Activated CD4-positive, alpha-beta T cell treated with anti-CD3 and anti-CD28 coated beads for 36 hours (primary cell): ENCODE measurements at regions not wholly inside any gene's neighbourhood (a gene's known extent, or its start where the extent isn't known, plus 50 kb on each side); places are given as distances from the start of the nearest gene placed in this dataset.

Experiments used
- ATAC-seq: fragments of 200-7000 bp; cut with Tn5 transposase; one replicate; pipeline ENCODE4 v1.10.0; 2021; ENCODE audit warnings: mild to moderate bottlenecking, moderate library complexity
- CTCF ChIA-PET: fragments of 350-600 bp; sonication (Branson Sonifier 250); formaldehyde crosslinking; loops from one replicate; lab custom pipeline; 2021; ENCODE audit warnings: antibody characterized with exemption; lab: Charles Lee
- POLR2A ChIA-PET: fragments of 350-600 bp; sonication (Branson Sonifier 250); formaldehyde crosslinking; loops from one replicate; lab custom pipeline; 2021; ENCODE audit warnings: antibody characterized with exemption, inconsistent platforms; lab: Charles Lee
- DNase-seq: peaks from one replicate; pipeline ENCODE4 v3.0.0-alpha.2; 2020
- H3K27ac Mint-ChIP-seq: one replicate; pipeline ENCODE4 v1.8.0; 2021; ENCODE audit warnings: mixed read lengths
- H3K27me3 Mint-ChIP-seq: one replicate; pipeline ENCODE4 v1.8.0; 2021; ENCODE audit warnings: mixed read lengths
- H3K36me3 Mint-ChIP-seq: one replicate; pipeline ENCODE4 v1.8.0; 2021; ENCODE audit warnings: low read depth, mixed read lengths
- H3K4me1 Mint-ChIP-seq: one replicate; pipeline ENCODE4 v1.8.0; 2021; ENCODE audit warnings: mixed read lengths
- H3K4me3 Mint-ChIP-seq: one replicate; pipeline ENCODE4 v1.8.0; 2021; ENCODE audit warnings: mild to moderate bottlenecking, moderate library complexity, mixed read lengths
- H3K9me3 Mint-ChIP-seq: one replicate; pipeline ENCODE4 v1.8.0; 2021; ENCODE audit warnings: low read depth, mixed read lengths
- intact Hi-C, 2 experiments: fragments of 100-400 bp; cut with DNase I in 1 of 2; cut with micrococcal nuclease in 1 of 2; formaldehyde crosslinking; loops; one replicate each; pipeline versions ENCODE4 v1.14.2 to v1.15.1; 2022 to 2024; cut with DNase I, micrococcal nuclease

DNA sequence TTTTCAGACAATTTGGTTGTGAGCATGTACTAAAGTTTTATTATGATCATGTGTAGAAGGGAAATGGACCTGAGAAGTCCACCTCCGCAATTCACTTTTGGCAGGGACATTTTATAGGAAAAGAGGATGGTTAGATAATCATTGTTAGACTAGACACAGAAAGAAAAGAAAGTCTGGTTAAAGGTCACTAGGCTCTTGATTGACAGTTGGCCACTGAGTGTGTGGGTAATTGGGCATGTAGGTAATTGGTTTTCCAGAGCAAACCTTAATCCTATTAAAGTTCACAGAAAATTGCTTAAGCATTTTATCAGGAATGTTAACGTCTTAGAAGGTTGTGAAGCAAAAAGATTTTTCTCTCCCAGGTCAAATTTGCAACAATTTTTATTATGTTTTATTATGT is 158.5 kb upstream of the CLINT1 start:
- H3K4me3 Mint-ChIP-seq, result no peak overlapping the region
- DNase-seq (no peak), ATAC-seq (no peak)
- intact Hi-C loops, result no loop called here
- H3K36me3 Mint-ChIP-seq, result no peaks in the 10 kb centered on the region
- peaks cover 17% of the 10 kb centered on the region for H3K27me3 Mint-ChIP-seq
- ChIA-PET CTCF (no interaction called here), POLR2A (no interaction called here)
- H3K27ac Mint-ChIP-seq, result no peak overlapping the region
- no peaks in the 10 kb centered on the region for H3K4me1 Mint-ChIP-seq
- no peaks in the 10 kb centered on the region for H3K9me3 Mint-ChIP-seq

DNA sequence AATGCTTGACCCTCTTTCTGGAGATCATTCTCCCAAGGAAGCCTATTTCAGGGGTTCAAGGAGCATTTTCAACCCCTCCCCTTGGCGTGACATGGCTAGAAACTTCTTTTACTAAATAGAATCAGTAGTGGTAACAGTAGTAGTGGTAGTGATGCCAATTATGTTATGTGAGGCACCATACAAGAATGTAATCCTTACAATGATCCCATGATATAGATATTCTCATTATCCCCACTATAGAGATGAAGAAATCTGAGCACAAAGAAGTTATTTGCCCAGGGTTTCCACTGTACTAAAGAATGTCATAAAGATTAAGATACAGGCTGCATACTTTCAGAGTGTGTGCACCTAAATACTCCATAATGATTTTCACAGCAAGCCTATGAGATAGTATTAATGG is 155.4 kb upstream of the CLINT1 start:
- intact Hi-C loops, result no loop called here
- ChIA-PET CTCF (interaction anchor here (0.7 kb wide), 1 partner anchor 221 kb away, joined by 4 read pairs; no protein-coding TSS in a partner anchor), POLR2A (no interaction called here)
- no peaks in the 10 kb centered on the region for H3K4me1 Mint-ChIP-seq
- H3K4me3 Mint-ChIP-seq, result no peak overlapping the region
- no peaks in the 10 kb centered on the region for H3K9me3 Mint-ChIP-seq
- ATAC-seq, result no peak
- no peak for DNase-seq
- peaks cover 11% of the 10 kb centered on the region for H3K27me3 Mint-ChIP-seq
- H3K27ac Mint-ChIP-seq, result no peak overlapping the region
- H3K36me3 Mint-ChIP-seq, result no peaks in the 10 kb centered on the region

DNA sequence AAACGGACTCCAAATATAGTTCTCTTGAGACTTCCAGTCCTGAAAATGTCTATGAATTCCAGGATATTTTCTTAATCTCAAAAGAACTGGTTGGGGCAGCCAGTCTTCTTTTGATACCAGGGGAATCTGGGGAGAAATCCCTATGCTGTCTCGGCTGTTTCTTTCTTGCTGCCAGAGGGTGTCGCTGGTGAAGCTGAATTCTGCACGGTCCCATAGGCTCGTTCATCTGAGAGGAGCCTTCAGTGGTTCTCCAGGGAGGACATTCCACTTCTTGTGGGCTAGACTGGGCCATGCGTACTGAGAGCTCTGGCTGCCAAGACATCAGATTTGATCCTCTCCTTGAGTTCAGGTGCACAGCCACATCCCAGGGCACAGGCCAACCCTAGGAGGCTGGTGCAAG is 155.0 kb upstream of the CLINT1 start:
- H3K9me3 Mint-ChIP-seq, result no peaks in the 10 kb centered on the region
- H3K4me1 Mint-ChIP-seq, result no peaks in the 10 kb centered on the region
- H3K4me3 Mint-ChIP-seq, result no peak overlapping the region
- POLR2A ChIA-PET, result no interaction called here
- peaks cover 11% of the 10 kb centered on the region for H3K27me3 Mint-ChIP-seq
- CTCF ChIA-PET, result interaction anchor here (0.7 kb wide), 1 partner anchor 220 kb away, joined by 4 read pairs; no protein-coding TSS in a partner anchor
- no peak for ATAC-seq
- DNase-seq, result peak; percentile 27
- no peaks in the 10 kb centered on the region for H3K36me3 Mint-ChIP-seq
- intact Hi-C loops, result no loop called here
- no peak overlapping the region for H3K27ac Mint-ChIP-seq

DNA sequence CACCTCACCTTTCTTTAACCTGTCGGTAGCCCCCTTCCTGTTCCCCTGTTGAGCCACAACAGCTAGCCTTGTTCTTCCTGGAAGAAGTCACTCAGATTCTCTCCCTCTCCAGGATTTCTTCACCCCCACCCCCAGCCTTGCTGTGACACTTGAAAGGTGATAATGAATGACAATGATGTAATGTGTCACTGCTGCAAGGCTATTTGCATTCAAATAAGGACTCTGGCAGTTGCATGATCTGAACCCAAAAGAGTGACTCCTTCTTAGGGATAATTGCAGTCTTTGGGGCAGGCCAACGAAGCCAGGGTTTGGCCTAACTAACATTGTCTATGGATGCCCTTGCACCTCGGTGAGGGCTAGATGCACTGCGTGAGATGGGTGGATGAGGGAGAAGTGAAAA is 154.4 kb upstream of the CLINT1 start:
- ATAC-seq (no peak), DNase-seq (no peak)
- Mint-ChIP-seq H3K36me3 (no peaks in the 10 kb centered on the region), H3K4me3 (no peak overlapping the region), H3K27me3 (peaks cover 11% of the 10 kb centered on the region), H3K27ac (no peak overlapping the region), H3K9me3 (no peaks in the 10 kb centered on the region), H3K4me1 (no peaks in the 10 kb centered on the region)
- ChIA-PET CTCF (interaction anchor here (1.4 to 1.7 kb wide), 2 partner anchors 10 to 252 kb away, joined by 5 read pairs; no protein-coding TSS in a partner anchor), POLR2A (no interaction called here)
- intact Hi-C loops, result no loop called here

DNA sequence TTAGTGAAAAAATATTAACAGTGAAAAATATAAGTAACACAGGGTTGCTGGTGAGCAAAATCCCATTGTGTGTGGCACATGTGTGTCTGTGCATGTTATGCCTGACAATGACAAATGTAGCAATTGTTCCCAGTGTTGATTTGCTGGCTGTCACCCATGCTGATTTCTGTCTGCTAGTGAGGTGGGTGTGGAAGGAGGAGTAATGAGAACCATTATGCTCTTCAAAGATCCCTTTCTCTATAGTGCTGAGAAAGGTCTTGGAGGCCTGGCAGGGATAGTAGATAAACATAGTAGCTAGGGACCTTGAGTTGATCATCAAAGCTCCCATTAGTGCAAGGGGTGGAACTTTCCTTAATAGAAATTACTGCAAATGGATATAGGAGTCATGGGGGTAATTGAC is 152.5 kb upstream of the CLINT1 start:
- Mint-ChIP-seq H3K4me1 (no peaks in the 10 kb centered on the region), H3K9me3 (no peaks in the 10 kb centered on the region), H3K27ac (no peak overlapping the region), H3K4me3 (no peak overlapping the region), H3K36me3 (no peaks in the 10 kb centered on the region), H3K27me3 (peaks cover 11% of the 10 kb centered on the region)
- DNase-seq (no peak), ATAC-seq (no peak)
- intact Hi-C loops, result no loop called here
- POLR2A ChIA-PET, result interaction anchor here (0.6 kb wide), 1 partner anchor 63 kb away, joined by 5 read pairs; no protein-coding TSS in a partner anchor
- CTCF ChIA-PET, result interaction anchor here (0.6 to 1.7 kb wide), 4 partner anchors 8 to 1094 kb away, joined by 3 to 5 read pairs (median 5); no protein-coding TSS in a partner anchor

DNA sequence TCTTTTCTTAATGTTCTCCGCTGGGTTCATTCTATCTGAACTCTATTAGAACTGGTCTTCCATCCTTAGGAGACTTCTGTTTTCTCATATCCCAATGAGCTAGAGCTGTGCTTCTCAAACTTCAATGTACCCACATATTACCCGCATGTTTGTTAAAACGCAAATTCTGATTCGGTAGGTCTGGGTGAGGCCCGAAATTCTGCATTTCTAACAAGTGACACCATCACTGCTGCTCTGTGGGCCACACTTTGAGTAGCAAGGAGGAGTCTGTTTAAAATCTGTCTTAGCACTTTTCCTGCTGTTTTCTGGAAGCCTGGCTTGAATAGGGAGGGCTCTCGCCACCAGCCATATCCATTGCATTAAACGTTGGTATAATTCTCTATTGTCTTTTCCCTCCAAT is 151.9 kb upstream of the CLINT1 start:
- H3K4me3 Mint-ChIP-seq, result no peak overlapping the region
- no peaks in the 10 kb centered on the region for H3K9me3 Mint-ChIP-seq
- DNase-seq (no peak), ATAC-seq (no peak)
- peaks cover 11% of the 10 kb centered on the region for H3K27me3 Mint-ChIP-seq
- no peaks in the 10 kb centered on the region for H3K4me1 Mint-ChIP-seq
- H3K27ac Mint-ChIP-seq, result no peak overlapping the region
- POLR2A ChIA-PET, result no interaction called here
- CTCF ChIA-PET, result no interaction called here
- H3K36me3 Mint-ChIP-seq, result no peaks in the 10 kb centered on the region
- intact Hi-C loops, result no loop called here

DNA sequence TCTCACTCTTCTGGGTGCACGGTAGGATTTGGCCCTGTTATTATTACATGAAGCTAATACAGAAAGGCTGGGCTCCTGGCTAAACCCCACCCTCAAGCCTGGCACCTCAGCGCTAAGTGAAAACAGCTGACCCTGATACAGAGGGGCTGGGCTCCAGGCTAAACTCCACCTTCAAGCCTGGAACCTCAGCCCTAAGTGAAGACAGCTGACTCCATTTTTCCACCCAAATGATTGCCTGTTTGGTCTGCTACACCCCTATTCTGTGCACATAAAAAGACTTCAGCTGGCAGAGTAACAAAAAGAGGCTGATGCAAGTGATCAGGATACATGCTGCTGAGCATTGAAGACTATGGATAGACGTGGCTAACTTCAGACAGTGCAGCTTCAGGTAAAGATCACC is 148.4 kb upstream of the CLINT1 start:
- Mint-ChIP-seq H3K9me3 (no peaks in the 10 kb centered on the region), H3K36me3 (no peaks in the 10 kb centered on the region), H3K4me1 (no peaks in the 10 kb centered on the region), H3K27ac (no peak overlapping the region), H3K27me3 (peaks cover 7% of the 10 kb centered on the region), H3K4me3 (no peak overlapping the region)
- POLR2A ChIA-PET, result no interaction called here
- CTCF ChIA-PET, result no interaction called here
- ATAC-seq (no peak), DNase-seq (no peak)
- intact Hi-C loops, result no loop called here

DNA sequence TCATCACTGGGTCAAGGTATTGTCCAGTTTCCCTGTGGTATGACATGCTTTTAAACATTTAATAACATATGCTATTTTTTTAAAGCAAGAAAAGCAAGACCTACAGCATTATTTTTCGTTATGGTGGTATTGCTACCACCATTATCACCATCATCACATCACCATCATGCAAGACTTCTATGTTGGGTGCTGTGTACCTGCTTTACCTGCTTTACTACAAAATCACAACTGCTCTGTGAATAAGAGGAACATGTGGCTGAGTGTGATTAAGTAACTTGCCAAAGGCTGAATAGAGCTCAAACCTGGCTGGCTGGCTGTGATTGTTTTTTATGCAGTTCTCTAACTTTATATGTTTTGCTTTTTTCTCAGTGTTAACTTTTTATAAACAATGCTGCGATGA is 140.8 kb upstream of the CLINT1 start:
- no peak overlapping the region for H3K27ac Mint-ChIP-seq
- H3K9me3 Mint-ChIP-seq, result no peaks in the 10 kb centered on the region
- H3K4me1 Mint-ChIP-seq, result peaks cover 4% of the 10 kb centered on the region
- POLR2A ChIA-PET, result no interaction called here
- H3K27me3 Mint-ChIP-seq, result peaks cover 8% of the 10 kb centered on the region
- intact Hi-C loops, result no loop called here
- no peak overlapping the region for H3K4me3 Mint-ChIP-seq
- ATAC-seq (no peak), DNase-seq (no peak)
- H3K36me3 Mint-ChIP-seq, result no peaks in the 10 kb centered on the region
- CTCF ChIA-PET, result no interaction called here

DNA sequence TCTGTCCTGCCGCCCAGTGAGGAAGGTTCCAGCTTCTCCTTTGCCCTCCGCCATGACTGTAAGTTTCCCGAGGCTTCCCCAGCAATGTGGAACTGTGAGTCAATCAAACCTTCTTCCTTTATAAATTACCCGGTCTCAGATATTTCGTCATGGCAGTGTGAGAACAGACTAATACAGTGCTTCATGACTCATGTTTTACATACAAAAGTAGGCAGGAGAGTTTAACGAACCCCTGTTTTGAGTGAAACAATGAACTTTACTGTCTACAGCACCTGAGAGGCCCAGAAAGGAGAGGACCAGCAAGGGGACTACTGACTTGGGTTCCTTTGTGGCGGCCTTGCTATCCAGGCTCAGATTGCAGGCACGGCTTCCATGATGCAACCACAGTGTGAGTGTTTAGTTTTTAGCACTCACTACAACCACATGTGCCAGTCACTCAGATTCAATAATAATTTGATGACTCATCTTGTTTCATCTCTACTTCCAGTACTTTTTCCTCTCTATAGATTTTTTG is 139.1 kb upstream of the CLINT1 start:
- H3K4me1 Mint-ChIP-seq, result peaks cover 11% of the 10 kb centered on the region
- DNase-seq (peak; percentile 9), ATAC-seq (no peak)
- POLR2A ChIA-PET, result no interaction called here
- H3K27ac Mint-ChIP-seq, result no peak overlapping the region
- no peaks in the 10 kb centered on the region for H3K36me3 Mint-ChIP-seq
- intact Hi-C loops, result no loop called here
- peaks cover 18% of the 10 kb centered on the region for H3K27me3 Mint-ChIP-seq
- no peaks in the 10 kb centered on the region for H3K9me3 Mint-ChIP-seq
- no peak overlapping the region for H3K4me3 Mint-ChIP-seq
- CTCF ChIA-PET, result no interaction called here

DNA sequence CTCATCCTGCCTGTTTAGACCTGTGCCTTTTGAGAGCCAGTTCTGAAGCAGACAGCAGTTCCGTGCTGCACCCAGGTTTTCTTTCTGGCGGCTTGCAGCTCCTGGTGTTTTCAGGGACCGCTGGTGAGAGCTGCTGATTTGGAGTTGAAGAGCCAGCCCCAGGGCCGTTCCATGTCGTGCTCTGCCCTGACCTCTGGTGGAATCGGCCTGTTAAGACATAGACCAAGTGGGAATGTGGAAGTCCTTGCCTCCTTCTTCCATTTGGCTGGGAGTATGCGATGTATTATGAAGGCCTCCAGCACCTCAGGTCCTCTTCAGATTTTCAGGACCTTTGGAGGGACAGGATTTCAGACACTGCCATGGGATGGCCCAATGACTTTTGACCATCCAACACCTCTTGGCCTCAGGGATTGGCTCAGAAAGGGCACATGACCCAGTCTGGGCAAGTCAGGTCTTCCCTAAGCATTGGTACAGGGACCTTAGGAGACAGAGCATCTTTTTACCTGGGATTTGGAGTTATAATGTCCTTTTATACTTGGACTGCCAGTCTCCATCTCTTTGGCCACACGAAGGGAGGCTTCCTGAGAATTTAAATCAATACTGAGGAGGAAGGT is 136.1 kb upstream of the CLINT1 start:
- intact Hi-C loops, result loop anchor here (1.0 kb wide), 2 partner anchors 179 to 233 kb away; no protein-coding TSS in a partner anchor
- ChIA-PET POLR2A (no interaction called here), CTCF (interaction anchor here (0.6 to 4.0 kb wide), 22 partner anchors 12 to 548 kb away, joined by 3 to 21 read pairs (median 3); partner anchors contain the start of gene CLINT1)
- Mint-ChIP-seq H3K9me3 (no peaks in the 10 kb centered on the region), H3K27me3 (peaks cover 20% of the 10 kb centered on the region), H3K4me1 (peaks cover 11% of the 10 kb centered on the region), H3K27ac (no peak overlapping the region), H3K36me3 (no peaks in the 10 kb centered on the region), H3K4me3 (peak overlapping the region; percentile 14)
- ATAC-seq (peak; percentile 93), DNase-seq (peak; percentile 70)

DNA sequence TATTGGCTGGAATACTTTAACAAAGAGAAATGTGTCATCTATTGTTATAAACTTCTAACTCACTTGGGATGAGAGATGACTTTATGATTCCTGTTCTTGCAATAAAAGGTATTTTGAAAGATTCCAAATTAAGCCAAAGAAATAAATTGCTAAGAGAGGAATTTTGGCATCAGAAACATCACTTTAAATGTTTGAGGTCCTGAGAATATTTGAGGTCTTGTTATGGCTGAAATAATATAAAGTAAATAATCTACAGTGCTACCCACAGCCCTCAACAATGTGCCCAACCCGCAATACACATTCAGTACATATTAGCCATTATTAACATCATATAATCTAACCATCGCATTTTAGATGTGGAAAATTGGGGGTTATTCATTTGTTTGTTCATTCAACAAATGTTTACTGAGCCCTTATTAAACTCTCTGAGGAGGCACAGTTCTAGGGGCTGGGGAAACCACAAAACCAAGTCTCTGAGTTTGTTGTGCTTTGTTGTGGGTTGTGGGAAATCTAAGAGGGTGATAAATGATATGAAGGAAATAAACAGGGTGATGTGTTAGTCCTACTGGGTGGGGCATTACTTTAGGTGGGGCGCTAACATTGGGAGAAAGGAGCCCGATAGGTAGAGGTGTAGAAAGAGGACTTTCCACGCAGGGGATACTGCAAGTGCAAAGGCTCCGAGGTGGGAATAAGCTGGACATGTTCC is 135.2 kb upstream of the CLINT1 start:
- intact Hi-C loops, result no loop called here
- peaks cover 20% of the 10 kb centered on the region for H3K27me3 Mint-ChIP-seq
- CTCF ChIA-PET, result interaction anchor here (0.5 to 4.0 kb wide), 21 partner anchors 12 to 241 kb away, joined by 3 to 21 read pairs (median 3); no protein-coding TSS in a partner anchor
- H3K9me3 Mint-ChIP-seq, result no peaks in the 10 kb centered on the region
- H3K27ac Mint-ChIP-seq, result no peak overlapping the region
- peaks cover 11% of the 10 kb centered on the region for H3K4me1 Mint-ChIP-seq
- POLR2A ChIA-PET, result no interaction called here
- H3K4me3 Mint-ChIP-seq, result peak overlapping the region; percentile 14
- peak; percentile 42 for ATAC-seq
- DNase-seq, result no peak
- no peaks in the 10 kb centered on the region for H3K36me3 Mint-ChIP-seq
